ENCODE measurements at regions not wholly inside any gene's neighbourhood (a gene's known extent, or its start where the extent isn't known, plus 50 kb on each side); places are given as distances from the start of the nearest gene placed in this dataset.

- Mint-ChIP-seq H3K4me3 (no peak overlapping the region), H3K27ac (no peak overlapping the region)
These were observed 342.1 kb downstream of the NR2F2 start for GRCh38 chr15:96672629-96673028.

GRCh38 chr15:96678386-96678785 is 347.9 kb downstream of the NR2F2 start:
- no peak for DNase-seq (ENCODE audit: low spot score in 2 of 2)
- no peak for ATAC-seq
- Mint-ChIP-seq H3K27ac (no peak overlapping the region), H3K9me3 (peaks cover 6% of the 10 kb centered on the region), H3K36me3 (no peaks in the 10 kb centered on the region), H3K4me1 (no peaks in the 10 kb centered on the region), H3K4me3 (no peak overlapping the region)

More at GRCh38 chr15:96672629-96673028, 342.1 kb downstream of the NR2F2 start:
- ATAC-seq: no peak
- H3K4me1 Mint-ChIP-seq: no peaks in the 10 kb centered on the region
- H3K36me3 Mint-ChIP-seq: no peaks in the 10 kb centered on the region
- no peak for DNase-seq (ENCODE audit: low spot score in 2 of 2)
- no peaks in the 10 kb centered on the region for H3K9me3 Mint-ChIP-seq

GRCh38 chr15:96687388-96688107 is 357.0 kb downstream of the NR2F2 start:
- no peak overlapping the region for H3K4me3 Mint-ChIP-seq
- no peaks in the 10 kb centered on the region for H3K36me3 Mint-ChIP-seq
- DNase-seq (ENCODE audit: low spot score in 2 of 2): no peak
- H3K4me1 Mint-ChIP-seq: no peaks in the 10 kb centered on the region
- peaks cover 7% of the 10 kb centered on the region for H3K9me3 Mint-ChIP-seq
- no peak overlapping the region for H3K27ac Mint-ChIP-seq
- ATAC-seq: no peak

- no peaks in the 10 kb centered on the region for H3K36me3 Mint-ChIP-seq
- ATAC-seq (no peak), DNase-seq (ENCODE audit: low spot score in 2 of 2) (no peak)
- no peak overlapping the region for H3K4me3 Mint-ChIP-seq
- peaks cover 9% of the 10 kb centered on the region for H3K9me3 Mint-ChIP-seq
- H3K4me1 Mint-ChIP-seq: no peaks in the 10 kb centered on the region
- no peak overlapping the region for H3K27ac Mint-ChIP-seq
These were observed 360.2 kb downstream of the NR2F2 start for GRCh38 chr15:96690733-96691132.

GRCh38 chr15:96692826-96693225 is 362.3 kb downstream of the NR2F2 start:
- DNase-seq (ENCODE audit: low spot score in 2 of 2) (no peak), ATAC-seq (no peak)
- H3K9me3 Mint-ChIP-seq: peaks cover 9% of the 10 kb centered on the region
- no peak overlapping the region for H3K4me3 Mint-ChIP-seq
- H3K4me1 Mint-ChIP-seq: no peaks in the 10 kb centered on the region
- no peaks in the 10 kb centered on the region for H3K36me3 Mint-ChIP-seq
- H3K27ac Mint-ChIP-seq: no peak overlapping the region

- DNase-seq (ENCODE audit: low spot score in 2 of 2): no peak
- H3K27ac Mint-ChIP-seq: no peak overlapping the region
- H3K36me3 Mint-ChIP-seq: no peaks in the 10 kb centered on the region
- H3K4me1 Mint-ChIP-seq: no peaks in the 10 kb centered on the region
- H3K9me3 Mint-ChIP-seq: peaks cover 9% of the 10 kb centered on the region
- no peak for ATAC-seq
- no peak overlapping the region for H3K4me3 Mint-ChIP-seq
These were observed 363.0 kb downstream of the NR2F2 start for GRCh38 chr15:96693515-96693914.

GRCh38 chr15:96693990-96694517 is 363.6 kb downstream of the NR2F2 start:
- Mint-ChIP-seq H3K4me1 (no peaks in the 10 kb centered on the region), H3K9me3 (peaks cover 7% of the 10 kb centered on the region), H3K36me3 (no peaks in the 10 kb centered on the region), H3K27ac (no peak overlapping the region), H3K4me3 (no peak overlapping the region)
- DNase-seq (ENCODE audit: low spot score in 2 of 2) (no peak), ATAC-seq (no peak)

- no peaks in the 10 kb centered on the region for H3K36me3 Mint-ChIP-seq
- H3K9me3 Mint-ChIP-seq: peaks cover 2% of the 10 kb centered on the region
- no peaks in the 10 kb centered on the region for H3K4me1 Mint-ChIP-seq
- no peak overlapping the region for H3K27ac Mint-ChIP-seq
- ATAC-seq (no peak), DNase-seq (ENCODE audit: low spot score in 2 of 2) (no peak)
- H3K4me3 Mint-ChIP-seq: no peak overlapping the region
These were observed 364.9 kb downstream of the NR2F2 start for GRCh38 chr15:96695426-96695825.

- no peaks in the 10 kb centered on the region for H3K36me3 Mint-ChIP-seq
- no peaks in the 10 kb centered on the region for H3K4me1 Mint-ChIP-seq
- ATAC-seq (no peak), DNase-seq (ENCODE audit: low spot score in 2 of 2) (no peak)
- H3K4me3 Mint-ChIP-seq: no peak overlapping the region
- no peak overlapping the region for H3K27ac Mint-ChIP-seq
- no peaks in the 10 kb centered on the region for H3K9me3 Mint-ChIP-seq
These were observed 369.4 kb downstream of the NR2F2 start for GRCh38 chr15:96699871-96700401.

- ATAC-seq (no peak), DNase-seq (ENCODE audit: low spot score in 2 of 2) (no peak)
- H3K4me1 Mint-ChIP-seq: no peaks in the 10 kb centered on the region
- H3K4me3 Mint-ChIP-seq: no peak overlapping the region
- H3K36me3 Mint-ChIP-seq: no peaks in the 10 kb centered on the region
- H3K9me3 Mint-ChIP-seq: no peaks in the 10 kb centered on the region
- H3K27ac Mint-ChIP-seq: no peak overlapping the region
These were observed 370.1 kb downstream of the NR2F2 start for GRCh38 chr15:96700555-96700954.

- Mint-ChIP-seq H3K27ac (no peak overlapping the region), H3K4me3 (no peak overlapping the region), H3K36me3 (no peaks in the 10 kb centered on the region), H3K9me3 (no peaks in the 10 kb centered on the region), H3K4me1 (no peaks in the 10 kb centered on the region)
- DNase-seq (ENCODE audit: low spot score in 2 of 2): no peak
- ATAC-seq: no peak
These were observed 370.9 kb downstream of the NR2F2 start for GRCh38 chr15:96701443-96701842.

- H3K4me1 Mint-ChIP-seq: no peaks in the 10 kb centered on the region
- DNase-seq (ENCODE audit: low spot score in 2 of 2): no peak
- H3K4me3 Mint-ChIP-seq: no peak overlapping the region
- no peaks in the 10 kb centered on the region for H3K36me3 Mint-ChIP-seq
- H3K27ac Mint-ChIP-seq: no peak overlapping the region
- ATAC-seq: no peak
- H3K9me3 Mint-ChIP-seq: no peaks in the 10 kb centered on the region
These were observed 371.4 kb downstream of the NR2F2 start for GRCh38 chr15:96701877-96702276.

- no peaks in the 10 kb centered on the region for H3K4me1 Mint-ChIP-seq
- no peaks in the 10 kb centered on the region for H3K9me3 Mint-ChIP-seq
- ATAC-seq: no peak
- no peak for DNase-seq (ENCODE audit: low spot score in 2 of 2)
- H3K4me3 Mint-ChIP-seq: no peak overlapping the region
- H3K27ac Mint-ChIP-seq: no peak overlapping the region
- H3K36me3 Mint-ChIP-seq: no peaks in the 10 kb centered on the region
These were observed 372.1 kb downstream of the NR2F2 start for GRCh38 chr15:96702589-96702988.

- ATAC-seq (no peak), DNase-seq (ENCODE audit: low spot score in 2 of 2) (no peak)
- Mint-ChIP-seq H3K36me3 (no peaks in the 10 kb centered on the region), H3K27ac (no peak overlapping the region), H3K9me3 (no peaks in the 10 kb centered on the region), H3K4me1 (no peaks in the 10 kb centered on the region), H3K4me3 (no peak overlapping the region)
These were observed 372.6 kb downstream of the NR2F2 start for GRCh38 chr15:96703091-96703490.

- Mint-ChIP-seq H3K9me3 (no peaks in the 10 kb centered on the region), H3K27ac (no peak overlapping the region), H3K4me3 (no peak overlapping the region), H3K4me1 (no peaks in the 10 kb centered on the region), H3K36me3 (no peaks in the 10 kb centered on the region)
- ATAC-seq: no peak
- DNase-seq (ENCODE audit: low spot score in 2 of 2): no peak
These were observed 373.5 kb downstream of the NR2F2 start for GRCh38 chr15:96703794-96704550.

GRCh38 chr15:96716075-96716474 is 385.6 kb downstream of the NR2F2 start:
- H3K36me3 Mint-ChIP-seq: no peaks in the 10 kb centered on the region
- DNase-seq (ENCODE audit: low spot score in 2 of 2) (no peak), ATAC-seq (no peak)
- no peaks in the 10 kb centered on the region for H3K4me1 Mint-ChIP-seq
- no peak overlapping the region for H3K27ac Mint-ChIP-seq
- H3K4me3 Mint-ChIP-seq: no peak overlapping the region
- H3K9me3 Mint-ChIP-seq: peaks cover 6% of the 10 kb centered on the region

Data from stimulated activated effector memory CD8-positive, alpha-beta T cell treated with anti-CD3 and anti-CD28 coated beads, Interleukin-12 subunit alpha, Interleukin-12 subunit beta, amount 100 ng/mL, for 72 hours (primary cell).